ENCODE measurements at regions not wholly inside any gene's neighbourhood (a gene's known extent, or its start where the extent isn't known, plus 50 kb on each side); places are given as distances from the start of the nearest gene placed in this dataset.

DNA sequence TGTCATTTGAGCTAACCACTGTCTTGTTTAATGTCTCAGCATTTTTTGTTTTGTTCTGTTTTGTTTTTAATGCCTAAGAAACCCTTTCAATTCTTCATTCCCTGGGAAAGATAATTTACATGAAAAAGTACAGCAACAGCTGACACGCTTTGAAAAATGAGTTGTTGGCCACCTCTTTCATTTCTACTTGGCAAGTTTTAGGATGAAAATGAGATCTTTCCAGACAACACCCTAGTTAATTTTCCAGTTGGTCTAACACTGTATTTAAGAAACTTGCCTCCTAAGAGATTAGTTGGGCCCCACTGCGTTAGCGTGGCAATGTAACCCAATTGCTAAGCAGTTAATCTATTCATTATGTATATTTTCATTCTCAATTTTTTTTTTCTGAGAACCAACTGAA is 194.0 kb upstream of the LRRN1 start:
- Mint-ChIP-seq H3K27me3 (ENCODE audit: insufficient read depth, unreplicated experiment) (no peaks in the 10 kb centered on the region), H3K4me3 (ENCODE audit: unreplicated experiment) (no peak overlapping the region), H3K4me1 (ENCODE audit: insufficient read depth, unreplicated experiment) (peaks cover 5% of the 10 kb centered on the region), H3K27ac (ENCODE audit: low read depth, unreplicated experiment) (no peak overlapping the region), H3K9me3 (ENCODE audit: unreplicated experiment) (no peaks in the 10 kb centered on the region), H3K36me3 (ENCODE audit: insufficient read depth, unreplicated experiment) (no peaks in the 10 kb centered on the region)
- intact Hi-C loops (cut with micrococcal nuclease), result no loop called here
- CTCF ChIA-PET, result interaction anchor here (0.7 to 1.4 kb wide), 3 partner anchors 11 to 386 kb away, joined by 3 to 4 read pairs (median 3); no protein-coding TSS in a partner anchor
- no peak for DNase-seq (ENCODE audit: unreplicated experiment)
- BruUV-seq (replicated peaks), result no TSS peak
- POLR2A ChIA-PET, result no interaction called here
- TF ChIP-seq, protein P1, sequence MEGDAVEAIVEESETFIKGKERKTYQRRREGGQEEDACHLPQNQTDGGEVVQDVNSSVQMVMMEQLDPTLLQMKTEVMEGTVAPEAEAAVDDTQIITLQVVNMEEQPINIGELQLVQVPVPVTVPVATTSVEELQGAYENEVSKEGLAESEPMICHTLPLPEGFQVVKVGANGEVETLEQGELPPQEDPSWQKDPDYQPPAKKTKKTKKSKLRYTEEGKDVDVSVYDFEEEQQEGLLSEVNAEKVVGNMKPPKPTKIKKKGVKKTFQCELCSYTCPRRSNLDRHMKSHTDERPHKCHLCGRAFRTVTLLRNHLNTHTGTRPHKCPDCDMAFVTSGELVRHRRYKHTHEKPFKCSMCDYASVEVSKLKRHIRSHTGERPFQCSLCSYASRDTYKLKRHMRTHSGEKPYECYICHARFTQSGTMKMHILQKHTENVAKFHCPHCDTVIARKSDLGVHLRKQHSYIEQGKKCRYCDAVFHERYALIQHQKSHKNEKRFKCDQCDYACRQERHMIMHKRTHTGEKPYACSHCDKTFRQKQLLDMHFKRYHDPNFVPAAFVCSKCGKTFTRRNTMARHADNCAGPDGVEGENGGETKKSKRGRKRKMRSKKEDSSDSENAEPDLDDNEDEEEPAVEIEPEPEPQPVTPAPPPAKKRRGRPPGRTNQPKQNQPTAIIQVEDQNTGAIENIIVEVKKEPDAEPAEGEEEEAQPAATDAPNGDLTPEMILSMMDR (IDR thresholded peaks at IDR 0.05; ENCODE audit: unreplicated experiment), result no peak

DNA sequence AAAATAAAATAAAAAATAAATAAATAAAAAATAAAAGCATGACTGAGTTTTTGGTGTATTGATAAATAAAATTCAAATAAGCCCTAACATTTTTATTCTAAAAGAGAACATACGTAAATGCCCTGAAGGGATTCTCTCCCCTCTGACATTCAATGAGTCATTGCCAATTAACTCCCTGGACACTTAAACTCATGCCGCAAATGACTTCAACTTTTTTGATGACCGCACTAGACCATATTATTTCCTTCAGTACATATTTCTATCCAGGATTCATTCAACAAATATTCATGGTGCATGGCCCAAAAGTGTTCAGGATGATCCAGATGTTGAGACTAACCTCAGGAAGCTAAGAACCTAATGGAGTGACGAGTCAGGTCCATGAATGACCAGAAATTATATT is 195.9 kb upstream of the LRRN1 start:
- Mint-ChIP-seq H3K27me3 (ENCODE audit: insufficient read depth, unreplicated experiment) (no peaks in the 10 kb centered on the region), H3K27ac (ENCODE audit: low read depth, unreplicated experiment) (no peak overlapping the region), H3K9me3 (ENCODE audit: unreplicated experiment) (no peaks in the 10 kb centered on the region), H3K4me1 (ENCODE audit: insufficient read depth, unreplicated experiment) (peaks cover 5% of the 10 kb centered on the region), H3K36me3 (ENCODE audit: insufficient read depth, unreplicated experiment) (no peaks in the 10 kb centered on the region), H3K4me3 (ENCODE audit: unreplicated experiment) (no peak overlapping the region)
- BruUV-seq (replicated peaks), result no TSS peak
- ChIA-PET CTCF (interaction anchor here (0.6 to 1.4 kb wide), 3 partner anchors 252 to 402 kb away, joined by 3 to 5 read pairs (median 3); no protein-coding TSS in a partner anchor), POLR2A (no interaction called here)
- intact Hi-C loops (cut with micrococcal nuclease), result no loop called here
- peak; percentile 52 for DNase-seq (ENCODE audit: unreplicated experiment)
- TF ChIP-seq, protein P1 (IDR thresholded peaks at IDR 0.05; ENCODE audit: unreplicated experiment), result no peak

DNA sequence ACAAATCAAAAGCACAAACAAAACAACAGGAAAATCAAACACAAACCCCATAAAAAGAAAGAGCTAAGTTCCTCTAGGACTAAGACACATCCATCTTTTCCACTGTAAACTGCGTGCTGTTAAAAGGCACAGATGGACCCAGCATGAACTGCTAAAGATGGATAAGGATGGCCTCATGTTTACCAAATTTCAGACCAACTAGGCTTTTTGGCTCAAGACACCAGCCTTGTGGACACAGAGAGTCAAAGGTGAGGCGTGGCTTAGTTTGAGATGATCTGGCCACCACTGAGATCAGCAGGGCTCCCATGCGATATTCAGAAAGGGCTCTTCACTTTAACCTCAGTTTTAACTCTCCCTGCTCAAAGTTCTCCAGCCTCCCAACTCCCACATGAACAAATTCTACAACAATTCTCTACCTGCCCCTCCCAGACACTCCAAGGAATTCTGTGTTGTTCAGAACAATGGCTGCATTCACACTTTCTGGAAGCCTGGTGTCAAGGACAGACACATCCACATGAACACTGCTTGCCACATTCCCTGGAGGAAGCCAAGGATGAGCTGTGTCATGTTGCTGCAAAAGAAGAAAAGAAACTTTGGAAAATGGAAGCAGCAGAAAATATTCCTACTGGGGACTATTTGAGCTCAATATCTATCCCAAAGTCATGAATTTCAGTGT is 198.4 kb upstream of the LRRN1 start:
- BruUV-seq (replicated peaks), result no TSS peak
- Mint-ChIP-seq H3K9me3 (ENCODE audit: unreplicated experiment) (no peaks in the 10 kb centered on the region), H3K27me3 (ENCODE audit: insufficient read depth, unreplicated experiment) (no peaks in the 10 kb centered on the region), H3K4me1 (ENCODE audit: insufficient read depth, unreplicated experiment) (peaks cover 5% of the 10 kb centered on the region), H3K4me3 (ENCODE audit: unreplicated experiment) (no peak overlapping the region), H3K36me3 (ENCODE audit: insufficient read depth, unreplicated experiment) (no peaks in the 10 kb centered on the region), H3K27ac (ENCODE audit: low read depth, unreplicated experiment) (no peak overlapping the region)
- no peak for DNase-seq (ENCODE audit: unreplicated experiment)
- ChIA-PET POLR2A (no interaction called here), CTCF (interaction anchor here (0.8 to 1.0 kb wide), 2 partner anchors 171 to 687 kb away, joined by 3 read pairs; no protein-coding TSS in a partner anchor)
- TF ChIP-seq, protein P1 (IDR thresholded peaks at IDR 0.05; ENCODE audit: unreplicated experiment), result no peak
- intact Hi-C loops (cut with micrococcal nuclease), result no loop called here

DNA sequence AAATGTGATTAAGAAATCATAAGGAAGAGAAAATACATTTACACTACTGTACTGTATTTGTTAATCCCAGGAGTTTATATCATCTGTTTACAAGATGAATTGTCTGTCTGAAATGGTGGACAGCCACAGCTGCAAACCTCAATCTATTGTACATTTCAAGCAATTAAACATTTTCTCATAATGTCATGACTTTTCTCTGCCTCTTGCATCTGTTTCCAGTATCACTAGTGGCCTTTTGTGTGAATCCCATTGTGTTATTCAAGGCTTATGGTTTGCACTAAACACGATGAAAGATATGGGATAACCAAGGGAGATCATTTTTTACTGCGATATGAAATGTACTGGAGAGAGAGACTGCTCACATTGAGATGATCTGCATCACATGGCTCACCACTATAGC is 200.2 kb upstream of the LRRN1 start:
- intact Hi-C loops (cut with micrococcal nuclease), result no loop called here
- DNase-seq (ENCODE audit: unreplicated experiment), result no peak
- no peak overlapping the region for H3K27ac Mint-ChIP-seq (ENCODE audit: low read depth, unreplicated experiment)
- no peaks in the 10 kb centered on the region for H3K9me3 Mint-ChIP-seq (ENCODE audit: unreplicated experiment)
- H3K4me3 Mint-ChIP-seq (ENCODE audit: unreplicated experiment), result no peak overlapping the region
- ChIA-PET POLR2A (no interaction called here), CTCF (interaction anchor here (1.3 kb wide), 1 partner anchor 89 kb away, joined by 3 read pairs; no protein-coding TSS in a partner anchor)
- H3K36me3 Mint-ChIP-seq (ENCODE audit: insufficient read depth, unreplicated experiment), result no peaks in the 10 kb centered on the region
- peaks cover 5% of the 10 kb centered on the region for H3K4me1 Mint-ChIP-seq (ENCODE audit: insufficient read depth, unreplicated experiment)
- BruUV-seq (replicated peaks), result no TSS peak
- TF ChIP-seq, protein P1 (IDR thresholded peaks at IDR 0.05; ENCODE audit: unreplicated experiment), result no peak
- H3K27me3 Mint-ChIP-seq (ENCODE audit: insufficient read depth, unreplicated experiment), result no peaks in the 10 kb centered on the region
